ENCODE measurements at regions not wholly inside any gene's neighbourhood (a gene's known extent, or its start where the extent isn't known, plus 50 kb on each side); places are given as distances from the start of the nearest gene placed in this dataset.

- TF ChIP-seq ZFP36 (IDR thresholded peaks at IDR 0.05; ENCODE audit: borderline replicate concordance, low read depth, low read length, partially characterized antibody): no peak
Measured at GRCh38 chr2:194096402-194096801, 1560.6 kb upstream of the SLC39A10 start (continued).

DNA sequence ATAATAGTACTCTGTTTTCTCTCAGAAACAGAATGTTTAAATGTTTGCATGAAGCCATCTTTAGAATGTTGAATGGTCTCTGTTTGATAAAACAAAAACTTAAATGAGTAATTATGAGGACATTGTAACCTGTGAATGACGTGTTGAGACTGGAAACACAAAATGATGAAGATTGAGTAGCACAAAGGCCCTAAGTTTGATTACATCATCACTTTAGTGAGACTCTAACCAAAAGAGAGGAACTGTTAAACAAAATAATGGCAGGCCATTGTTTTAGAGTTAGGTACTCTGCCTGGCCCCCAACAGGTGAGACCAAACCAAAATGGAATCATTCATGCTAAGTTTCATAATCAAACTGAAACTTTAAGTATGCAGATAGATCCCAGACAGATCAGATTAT is 1561.7 kb upstream of the SLC39A10 start:
- no TSS peak for BruUV-seq (replicated peaks)
- H3K36me3 ChIP-seq (replicated peaks in 1 of 2; ENCODE audit: control insufficient read depth in 1 of 2, insufficient read depth in 2 of 2, low read length in 2 of 2): no peaks in the 10 kb centered on the region
- FAIRE-seq (no peak), ATAC-seq (no peak), DNase-seq (ENCODE audit: low spot score) (no peak)
- H3K4me2 ChIP-seq (ENCODE audit: low read depth, low read length): no peak overlapping the region
- H3K27me3 ChIP-seq (ENCODE audit: control insufficient read depth in 1 of 2, insufficient read depth in 2 of 2, low read length in 2 of 2): no peaks in the 10 kb centered on the region
- no peak overlapping the region for H3K9ac ChIP-seq (ENCODE audit: insufficient read depth, low read depth, low read length)
- H4K20me1 ChIP-seq (ENCODE audit: insufficient read depth, low read length): no peaks in the 10 kb centered on the region
- no peaks in the 10 kb centered on the region for H3K9me3 ChIP-seq (ENCODE audit: low read length)
- TF ChIP-seq ATF7 (IDR thresholded peaks at IDR 0.05): peak; percentile 89
- TF ChIP-seq ATF7 (CRISPR knock-in tag; IDR thresholded peaks at IDR 0.05): no peak
- no peak for TF ChIP-seq ZNF564 (CRISPR knock-in tag; IDR thresholded peaks at IDR 0.05)
- TF ChIP-seq, protein P1, sequence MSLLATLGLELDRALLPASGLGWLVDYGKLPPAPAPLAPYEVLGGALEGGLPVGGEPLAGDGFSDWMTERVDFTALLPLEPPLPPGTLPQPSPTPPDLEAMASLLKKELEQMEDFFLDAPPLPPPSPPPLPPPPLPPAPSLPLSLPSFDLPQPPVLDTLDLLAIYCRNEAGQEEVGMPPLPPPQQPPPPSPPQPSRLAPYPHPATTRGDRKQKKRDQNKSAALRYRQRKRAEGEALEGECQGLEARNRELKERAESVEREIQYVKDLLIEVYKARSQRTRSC (CRISPR knock-in tag; IDR thresholded peaks at IDR 0.05; ENCODE audit: low read depth): no peak
- peak; percentile 49 for TF ChIP-seq CREB1 (IDR thresholded peaks at IDR 0.05)
- TF ChIP-seq CREB1 (CRISPR knock-in tag; IDR thresholded peaks at IDR 0.05): no peak
- no peaks in the 10 kb centered on the region for H3K79me2 ChIP-seq (ENCODE audit: insufficient read depth, low read length)
- WGBS (ENCODE audit: low lambda C conversion rate): 7% methylated on average over 1 of the region's 1 CpG
- ChIA-PET POLR2A (no interaction called here), CTCF (ENCODE audit: low intra/inter-chr PET ratio, low total read pairs) (no interaction called here)
- intact Hi-C loops (cut with micrococcal nuclease; ENCODE audit: unreplicated experiment) (no loop called here), in situ Hi-C loops (cut with HindIII; ENCODE audit: extremely low pct_ligation_motif_present, low pct_unique_long_range_greater_than_20kb) (no loop called here)
- no peak overlapping the region for H3K4me3 ChIP-seq (replicated peaks in 1 of 3; ENCODE audit: insufficient read depth in 1 of 3, low read depth in 2 of 3, low read length in 3 of 3)
- no peak overlapping the region for H3K27ac ChIP-seq (ENCODE audit: extremely low read length, insufficient read depth, low read length)
- no peak overlapping the region for H2AFZ ChIP-seq (ENCODE audit: low read length)
- H3K4me1 ChIP-seq (ENCODE audit: insufficient read depth, low read length): no peaks in the 10 kb centered on the region

DNA sequence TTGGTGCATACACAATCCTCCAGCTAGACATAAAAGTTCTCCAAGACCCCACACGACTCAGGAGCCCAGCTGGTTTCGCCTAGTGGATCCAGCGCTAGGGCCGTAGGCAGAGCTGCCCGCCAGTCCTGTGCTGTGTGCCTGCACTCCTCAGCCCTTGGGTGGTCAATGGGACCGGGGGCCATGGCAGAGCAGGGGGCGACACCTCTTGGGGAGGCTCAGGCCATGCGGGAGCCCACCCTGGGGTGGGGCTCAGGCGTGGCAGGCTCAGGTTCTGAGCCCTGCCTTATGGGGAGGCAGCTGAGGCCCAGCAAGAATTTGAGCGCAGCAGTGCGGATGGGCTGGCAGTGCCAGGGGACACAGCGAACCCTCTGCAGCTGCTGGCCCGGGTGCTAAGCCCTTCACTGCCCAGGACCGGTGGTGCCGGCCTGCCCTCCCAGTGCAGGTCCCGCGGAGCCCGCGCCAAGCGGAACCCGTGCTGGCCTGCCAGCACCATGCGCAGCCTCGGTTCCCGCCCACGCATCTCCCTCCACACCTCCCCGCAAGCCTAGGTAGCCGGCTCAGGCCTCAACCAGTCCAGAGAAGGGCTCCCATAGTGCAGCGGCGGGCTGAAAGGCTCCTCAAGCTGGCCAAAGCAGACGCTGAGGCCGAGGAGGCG is 1566.6 kb upstream of the SLC39A10 start:
- in situ Hi-C loops (cut with HindIII; ENCODE audit: extremely low pct_ligation_motif_present, low pct_unique_long_range_greater_than_20kb) (no loop called here), intact Hi-C loops (cut with micrococcal nuclease; ENCODE audit: unreplicated experiment) (no loop called here)
- DNase-seq (ENCODE audit: low spot score): no peak
- H3K27me3 ChIP-seq (ENCODE audit: control insufficient read depth in 1 of 2, insufficient read depth in 2 of 2, low read length in 2 of 2): no peaks in the 10 kb centered on the region
- no peaks in the 10 kb centered on the region for H4K20me1 ChIP-seq (ENCODE audit: insufficient read depth, low read length)
- no peak for FAIRE-seq
- no peaks in the 10 kb centered on the region for H3K9me3 ChIP-seq (ENCODE audit: low read length)
- H3K27ac ChIP-seq (ENCODE audit: extremely low read length, insufficient read depth, low read length): no peak overlapping the region
- no peaks in the 10 kb centered on the region for H3K4me1 ChIP-seq (ENCODE audit: insufficient read depth, low read length)
- no peak overlapping the region for H3K4me2 ChIP-seq (ENCODE audit: low read depth, low read length)
- WGBS (ENCODE audit: low lambda C conversion rate): 70% methylated on average over 23 of the region's 32 CpGs
- H3K4me3 ChIP-seq (replicated peaks in 1 of 3; ENCODE audit: insufficient read depth in 1 of 3, low read depth in 2 of 3, low read length in 3 of 3): no peak overlapping the region
- no peak; the same call in 1 of the 3 replicates for ATAC-seq
- H2AFZ ChIP-seq (ENCODE audit: low read length): no peak overlapping the region
- H3K36me3 ChIP-seq (replicated peaks in 1 of 2; ENCODE audit: control insufficient read depth in 1 of 2, insufficient read depth in 2 of 2, low read length in 2 of 2): no peaks in the 10 kb centered on the region
- H3K79me2 ChIP-seq (ENCODE audit: insufficient read depth, low read length): no peaks in the 10 kb centered on the region
- POLR2A ChIA-PET: no interaction called here
- CTCF ChIA-PET (ENCODE audit: low intra/inter-chr PET ratio, low total read pairs): no interaction called here
- BruUV-seq (replicated peaks): no TSS peak
- no peak overlapping the region for H3K9ac ChIP-seq (ENCODE audit: insufficient read depth, low read depth, low read length)
- TF ChIP-seq POGK (CRISPR knock-in tag; conservative IDR thresholded peaks at IDR 0.05) (no peak), ZNF800 (CRISPR knock-in tag; IDR thresholded peaks at IDR 0.05) (no peak)
